Inferior parietal cortex (tissue), 1 donor: ENCODE measurements at regions not wholly inside any gene's neighbourhood (a gene's known extent, or its start where the extent isn't known, plus 50 kb on each side); places are given as distances from the start of the nearest gene placed in this dataset.

ENCODE experiments used
- DNase-seq: peaks from one replicate; pipeline ENCODE4 v3.0.0-alpha.2; 2016; ENCODE audit errors: extremely low spot score

DNA sequence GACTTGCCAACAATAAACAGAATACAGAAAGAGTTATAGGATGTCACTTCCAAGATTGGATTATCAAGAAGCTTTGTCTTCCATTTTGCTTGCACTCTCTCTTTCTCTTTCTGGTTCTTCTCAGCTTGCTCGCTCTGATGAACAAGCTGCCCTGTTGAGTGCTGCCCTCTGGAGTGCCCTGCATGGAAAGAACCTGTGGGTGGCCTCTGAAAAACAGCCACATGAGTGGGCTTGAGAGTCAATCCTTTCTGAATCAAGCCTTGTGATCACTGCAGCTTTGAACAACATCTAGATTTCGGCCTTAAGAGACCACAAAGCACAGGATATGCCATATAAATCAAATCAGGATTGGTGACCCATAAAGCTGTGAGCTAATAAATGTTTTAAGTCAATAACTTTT is 185.1 kb downstream of the KIF2B start:
- DNase-seq: no peak

DNA sequence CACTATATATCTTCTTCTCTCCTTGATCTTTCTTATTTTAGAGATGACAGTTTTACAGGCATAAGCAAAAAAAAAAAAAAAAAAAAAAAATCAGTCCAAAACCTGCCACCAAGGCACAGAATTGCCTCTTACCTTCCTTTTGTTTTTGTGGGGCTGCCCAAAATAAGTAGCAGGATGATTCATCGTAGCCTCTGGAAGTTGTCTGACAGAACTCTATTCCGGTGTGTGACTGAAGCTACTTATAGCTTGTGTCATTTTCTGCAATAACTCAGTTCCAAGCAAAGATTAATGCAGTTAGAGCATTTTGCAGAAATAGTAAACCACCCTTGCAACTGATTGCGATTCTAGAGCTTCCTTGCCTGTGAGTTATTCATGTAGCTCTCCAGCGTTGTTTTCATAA is 186.8 kb downstream of the KIF2B start:
- DNase-seq: no peak

DNA sequence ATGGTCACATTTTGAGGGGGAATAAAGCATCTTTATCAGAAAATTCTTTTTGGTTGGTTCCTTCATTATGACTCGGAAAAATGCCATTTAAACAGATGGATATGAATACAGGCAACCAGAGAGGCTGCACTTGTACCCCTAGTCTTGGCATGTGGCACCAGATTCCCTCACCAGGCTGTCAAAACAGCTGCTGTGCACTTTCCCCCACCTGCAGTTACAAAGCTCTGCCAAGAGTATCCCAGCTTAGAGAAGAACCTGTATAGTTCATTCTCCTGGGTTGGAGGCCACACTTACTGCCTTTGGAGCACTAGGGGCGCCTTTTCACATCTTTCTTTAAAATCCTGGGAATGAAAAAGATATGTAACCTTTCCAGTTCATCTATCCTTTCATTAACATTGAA is 190.3 kb downstream of the KIF2B start:
- DNase-seq: no peak

DNA sequence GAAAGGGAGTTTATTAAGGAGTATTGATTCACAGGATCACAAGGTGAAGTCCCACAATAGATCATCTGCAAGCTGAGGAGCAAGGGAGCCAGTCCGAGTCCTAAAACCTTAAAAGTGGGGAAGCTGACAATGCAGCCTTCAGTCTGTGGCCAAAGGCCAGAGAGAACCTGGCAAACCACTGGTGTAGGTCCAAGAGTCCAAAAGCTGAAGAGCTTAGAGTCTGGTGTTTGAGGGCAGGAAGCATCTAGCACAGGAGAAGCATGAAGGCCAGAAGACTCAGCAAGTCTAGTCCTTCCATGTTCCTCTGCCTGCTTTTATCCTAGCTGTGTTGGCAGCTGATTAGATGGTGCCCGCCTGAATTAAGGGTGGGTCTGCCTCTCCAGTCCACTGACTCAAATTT is 193.0 kb downstream of the KIF2B start:
- DNase-seq: no peak

- DNase-seq: no peak
Measured at GRCh38 chr17:54021418-54021817, 198.7 kb downstream of the KIF2B start.

GRCh38 chr17:54028986-54029580 is 206.4 kb downstream of the KIF2B start:
- DNase-seq: peak; percentile 56

DNA sequence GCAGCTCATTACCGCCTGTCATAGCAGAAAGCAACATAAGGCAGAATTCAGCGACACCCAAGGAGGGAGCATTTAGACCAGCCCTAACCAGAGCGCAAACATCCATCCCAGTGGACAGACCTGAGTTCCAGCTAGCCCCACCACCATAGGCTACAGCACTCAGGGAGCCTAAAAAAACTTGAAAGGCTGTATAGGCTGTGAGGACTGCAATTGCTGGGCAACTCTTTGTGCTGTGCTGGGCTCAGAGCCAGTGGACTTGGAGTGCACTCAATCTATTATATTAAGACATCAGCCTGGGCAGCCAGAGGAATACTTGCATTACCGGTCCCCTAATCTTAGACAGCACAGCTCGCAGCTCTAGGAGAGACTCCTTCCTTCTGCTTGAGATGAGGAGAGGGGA is 207.3 kb downstream of the KIF2B start:
- DNase-seq: no peak

DNA sequence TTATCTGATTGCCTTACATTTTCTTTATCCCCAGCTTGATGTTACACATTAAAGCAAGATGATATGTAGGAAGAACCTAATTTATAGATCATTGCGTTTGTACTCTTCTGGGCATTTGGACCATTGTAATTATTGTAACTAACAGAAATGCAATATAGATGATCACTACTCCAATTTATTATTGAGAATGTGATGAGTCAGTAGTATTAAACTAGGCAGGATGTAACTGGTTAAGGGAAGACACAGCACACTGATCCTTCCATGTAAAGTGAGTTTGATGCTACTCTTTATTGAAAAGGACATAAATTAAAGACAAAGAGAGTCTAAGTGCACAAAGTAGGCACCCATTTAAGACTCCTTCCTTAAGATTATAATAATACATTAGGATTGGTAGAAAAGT is 223.8 kb downstream of the KIF2B start:
- no peak for DNase-seq

DNA sequence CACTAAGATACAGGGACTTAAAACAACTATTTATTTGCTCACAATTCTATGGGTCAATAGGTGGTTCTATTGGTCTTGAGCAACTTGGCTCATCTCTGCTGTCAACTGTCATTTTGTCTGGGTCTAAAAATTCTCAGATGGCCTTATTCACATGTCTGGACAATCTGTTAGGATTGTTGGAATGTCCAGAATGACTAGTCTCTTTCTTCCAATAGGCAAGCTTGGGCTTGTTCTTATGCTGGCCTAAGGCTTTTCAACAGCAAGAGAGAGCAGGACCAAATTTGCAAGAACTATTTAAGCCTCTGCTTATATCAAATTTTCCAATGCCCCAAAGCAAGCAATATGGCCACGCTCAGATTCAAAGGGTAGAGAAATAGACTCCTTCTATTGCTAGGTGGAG is 240.9 kb downstream of the KIF2B start:
- DNase-seq: no peak

DNA sequence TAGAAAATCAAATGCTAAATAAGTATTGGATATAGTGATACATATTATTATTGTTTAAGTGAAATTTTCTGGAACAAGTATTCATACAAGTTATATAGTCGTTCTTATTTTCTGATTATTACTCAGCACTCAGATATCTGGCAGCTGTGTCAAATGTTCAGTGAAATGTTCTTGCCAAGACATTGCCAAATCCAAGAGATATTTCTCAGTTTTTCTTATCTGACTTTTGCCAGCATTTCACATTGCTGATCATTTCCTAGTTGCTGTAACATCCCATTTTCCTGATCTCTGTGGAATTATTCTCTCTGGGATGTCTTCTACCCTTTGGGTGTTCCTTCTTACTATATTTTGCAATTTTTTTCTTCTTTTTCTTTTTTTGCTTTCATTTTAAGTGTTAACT is 262.3 kb downstream of the KIF2B start:
- DNase-seq: no peak

DNA sequence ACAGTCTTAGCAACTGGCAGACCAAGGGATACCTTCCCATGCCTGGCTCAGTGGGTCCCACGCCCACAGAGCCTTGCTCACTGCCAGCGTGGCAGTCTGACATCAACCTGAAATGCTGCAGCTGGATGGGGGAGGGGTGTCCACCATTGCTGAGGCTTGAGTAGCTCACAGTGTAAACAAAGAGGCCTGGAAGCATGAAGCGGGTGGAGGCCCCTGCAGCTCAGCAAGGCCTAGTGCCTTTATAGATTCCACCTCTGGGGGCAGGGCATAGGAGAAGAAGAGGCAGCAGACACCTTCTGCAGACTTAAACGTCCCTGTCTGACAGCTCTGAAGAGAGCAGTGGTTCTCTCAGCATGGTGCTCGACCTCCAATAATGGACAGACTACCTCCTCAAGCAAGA is 263.2 kb downstream of the KIF2B start:
- no peak for DNase-seq

DNA sequence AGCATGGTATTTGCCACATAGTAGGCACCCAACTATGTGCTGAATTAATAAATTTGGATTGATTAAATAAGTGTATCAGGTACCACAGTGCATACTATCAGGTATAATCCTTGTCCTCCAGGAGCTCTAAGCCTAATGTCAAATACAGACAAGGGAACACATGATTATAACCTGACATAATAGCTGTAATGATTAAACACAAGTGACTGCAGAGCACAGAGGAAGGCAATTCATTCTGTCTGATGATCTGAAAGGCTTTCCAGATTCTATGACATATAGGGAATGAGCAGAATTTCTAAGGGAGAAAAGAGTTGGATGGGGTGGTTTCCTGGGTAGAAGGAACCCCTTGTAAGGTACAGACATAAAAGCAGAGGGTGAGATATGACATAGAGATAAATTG is 273.5 kb downstream of the KIF2B start:
- no peak for DNase-seq

GRCh38 chr17:54099221-54099620 is 276.5 kb downstream of the KIF2B start:
- DNase-seq: no peak

- DNase-seq: no peak
Measured at GRCh38 chr17:54102246-54102645, 279.5 kb downstream of the KIF2B start.

DNA sequence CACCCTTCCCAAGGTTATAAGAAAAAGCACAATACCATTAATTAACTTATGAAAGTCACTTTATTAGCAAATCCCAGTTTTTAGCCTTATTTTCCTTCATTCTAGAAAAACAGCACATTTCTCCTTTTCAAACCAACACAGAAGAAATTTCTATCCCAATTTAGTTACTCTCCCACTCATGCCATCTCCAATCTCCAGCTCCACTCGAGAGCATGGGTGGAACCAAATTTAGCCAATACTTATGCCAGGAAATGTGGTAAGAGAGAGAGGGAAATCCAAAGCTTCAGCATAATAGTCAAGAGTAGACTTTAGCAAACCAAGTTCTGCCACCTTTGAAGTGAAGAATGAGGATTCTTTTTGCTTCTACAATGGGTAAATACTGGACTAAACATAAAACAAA is 288.8 kb downstream of the KIF2B start:
- peak; percentile 36 for DNase-seq

GRCh38 chr17:54117452-54117851 is 294.7 kb downstream of the KIF2B start:
- no peak for DNase-seq

GRCh38 chr17:54124456-54124855 is 301.7 kb downstream of the KIF2B start:
- no peak for DNase-seq

DNA sequence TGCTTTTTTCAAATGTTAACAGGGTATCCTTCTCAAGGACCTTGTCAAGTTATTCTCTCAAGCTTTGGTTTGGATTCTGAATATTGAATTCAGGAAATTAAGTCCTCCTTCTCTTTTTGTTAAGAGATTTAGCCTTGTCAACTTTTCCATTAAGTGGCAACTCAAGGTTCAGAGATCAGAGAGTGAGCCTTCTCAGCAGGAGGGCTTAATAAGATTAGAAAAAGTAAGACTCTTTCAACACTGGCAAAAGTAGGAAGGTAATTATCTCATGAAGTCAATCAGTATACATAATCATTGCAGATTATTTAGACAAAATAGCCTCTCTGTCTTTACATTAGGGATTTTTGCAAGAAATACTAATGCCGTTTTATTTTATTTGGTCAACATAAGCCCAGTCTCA is 330.7 kb downstream of the KIF2B start:
- no peak for DNase-seq

DNA sequence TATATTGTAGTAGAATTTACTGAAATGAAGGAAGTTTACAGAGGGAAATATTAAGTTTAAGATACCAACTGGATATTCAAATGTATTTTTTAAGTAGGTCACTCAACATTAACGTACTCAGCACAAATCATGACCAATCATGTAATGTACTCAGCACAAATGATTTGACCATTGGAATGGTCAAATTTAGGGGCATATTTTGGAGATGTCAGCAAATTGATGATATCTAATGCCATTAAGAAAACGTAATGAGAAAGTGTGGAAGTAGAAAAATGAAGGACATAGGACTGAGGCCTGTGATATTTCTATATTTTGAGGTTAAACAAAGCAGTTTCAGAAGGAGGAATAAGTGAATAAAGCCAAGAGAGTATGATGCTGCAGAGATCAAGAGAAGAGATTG is 334.8 kb downstream of the KIF2B start:
- DNase-seq: no peak

DNA sequence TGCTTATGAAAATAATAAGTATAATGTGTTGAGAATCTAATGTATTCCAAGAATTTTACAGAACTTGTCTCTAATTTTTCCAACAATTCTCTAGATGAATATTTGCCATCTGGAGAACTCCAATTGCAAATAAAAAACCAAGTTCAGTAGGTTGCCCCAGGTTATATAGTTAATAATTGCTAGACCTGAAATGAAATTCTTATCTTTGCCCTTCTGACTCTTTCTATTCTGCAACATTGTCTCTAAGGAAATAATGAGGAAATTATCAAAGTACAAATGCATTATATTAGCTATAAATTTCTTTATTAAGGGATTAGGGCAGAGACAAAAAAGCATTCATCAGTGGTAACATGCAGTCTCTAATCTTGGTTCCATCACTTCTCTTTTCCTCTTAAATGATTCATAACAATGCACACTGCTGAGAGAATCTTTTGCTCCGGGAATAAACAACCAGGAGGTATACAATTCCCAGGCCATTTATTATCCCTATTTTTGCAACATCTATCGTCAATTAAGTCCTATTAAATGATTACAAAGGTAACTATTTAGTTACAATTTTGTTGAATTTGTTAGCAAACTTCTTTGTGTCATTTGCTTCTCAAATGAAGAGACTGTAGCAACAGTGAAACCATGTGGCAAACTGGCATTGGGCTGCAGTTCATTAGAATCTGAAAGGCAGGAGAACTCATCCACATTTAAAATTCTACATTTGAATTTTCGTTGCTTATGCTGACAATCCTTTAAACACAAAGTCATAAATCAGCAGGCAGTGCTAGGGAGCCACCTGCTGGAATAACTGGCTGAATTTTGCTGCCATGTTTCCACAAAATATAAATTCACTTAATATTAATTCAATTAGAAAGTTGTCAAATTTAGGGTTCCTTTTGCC is 349.6 kb downstream of the KIF2B start:
- peak; percentile 64 for DNase-seq

DNA sequence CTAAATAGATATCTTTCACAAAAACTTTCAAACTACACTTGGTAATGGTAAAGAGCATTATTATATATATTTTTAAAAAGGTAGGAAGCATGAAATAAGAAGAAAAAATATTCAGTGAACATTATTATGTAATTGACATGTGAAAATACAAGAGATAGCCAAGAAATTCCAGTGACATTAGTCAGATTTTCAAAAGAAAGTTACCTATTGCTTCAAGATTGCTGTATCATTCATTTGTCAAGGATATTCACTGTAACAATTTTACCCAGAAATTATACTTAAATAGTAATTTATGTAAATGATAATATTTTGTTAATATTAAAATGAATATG is 350.2 kb downstream of the KIF2B start:
- no peak for DNase-seq

DNA sequence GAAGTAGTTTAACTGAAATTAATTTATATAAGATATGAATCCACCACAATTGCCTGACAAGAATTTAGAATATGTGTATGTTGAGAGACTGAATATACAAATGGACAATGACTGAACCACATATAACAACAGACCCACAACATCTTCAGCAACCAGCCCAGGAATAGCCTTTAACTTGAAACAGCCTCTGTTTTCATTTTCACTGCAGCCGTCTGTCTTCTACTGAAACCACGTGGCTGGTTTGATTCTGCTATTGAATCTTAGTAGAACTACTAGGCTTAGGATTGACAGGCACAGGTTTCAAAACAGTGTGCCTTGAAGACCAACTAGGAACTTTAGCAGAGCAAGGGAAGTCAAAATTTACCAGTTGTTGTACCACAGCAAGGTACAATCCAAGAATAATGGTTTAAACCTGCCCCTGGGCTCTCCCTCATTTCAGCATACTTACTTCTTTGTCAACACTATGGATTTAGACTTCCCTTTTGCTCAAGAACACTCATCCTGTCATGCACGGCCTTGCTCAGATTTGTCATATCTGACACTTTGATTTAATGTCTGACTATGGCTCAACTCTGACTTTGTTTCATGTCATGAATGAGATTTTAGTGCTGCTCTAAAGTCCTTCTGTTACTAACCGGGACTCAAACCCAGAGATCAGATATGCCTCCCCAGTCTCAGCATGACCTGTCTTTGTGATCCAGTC is 355.0 kb downstream of the KIF2B start:
- no peak for DNase-seq

DNA sequence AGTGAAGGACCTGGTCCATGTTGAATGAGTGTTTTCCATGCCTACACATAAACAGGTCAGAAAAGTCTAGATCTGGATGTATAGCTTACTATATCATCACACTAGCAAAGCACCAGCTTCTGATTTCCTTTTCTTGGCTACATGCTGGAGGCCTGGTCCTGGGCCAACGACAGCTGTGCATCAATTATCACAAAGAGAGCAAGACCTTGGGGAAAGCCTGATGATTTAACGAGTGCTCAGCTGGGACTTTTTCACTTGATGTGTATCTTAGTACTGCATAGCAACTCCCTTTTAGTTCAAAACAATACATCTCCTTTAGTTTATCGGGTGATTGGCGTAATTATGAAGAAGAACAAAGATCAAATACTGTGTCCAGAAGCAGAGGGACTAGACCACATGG is 358.2 kb downstream of the KIF2B start:
- DNase-seq: no peak
